IgD-negative memory B cell (primary cell): ENCODE measurements at regions not wholly inside any gene's neighbourhood (a gene's known extent, or its start where the extent isn't known, plus 50 kb on each side); places are given as distances from the start of the nearest gene placed in this dataset.
A peak's percentile ranks its signal among the peaks of the same experiment; 100 is the strongest.
"Not testable (repeated sequence)": the region's sequence is repeated elsewhere in the genome, so short reads cannot be mapped to it uniquely, and the experiment has no call there.

Source experiments
- H3K27ac Mint-ChIP-seq, 3 donors: one replicate each; pipeline ENCODE4 v1.8.0; 2020 to 2022; ENCODE audit warnings: mild to moderate bottlenecking in 3 of 3, mixed read lengths in 3 of 3, moderate library complexity in 1 of 3
- H3K27me3 Mint-ChIP-seq: one replicate; pipeline ENCODE4 v1.8.0; 2021; ENCODE audit warnings: mixed read lengths
- H3K36me3 Mint-ChIP-seq: one replicate; pipeline ENCODE4 v1.8.0; 2020; ENCODE audit warnings: mild to moderate bottlenecking, mixed read lengths
- H3K4me1 Mint-ChIP-seq, 3 donors: one replicate each; pipeline ENCODE4 v1.8.0; 2020 to 2022; ENCODE audit warnings: mixed read lengths in 3 of 3, mild to moderate bottlenecking in 1 of 3
- H3K4me3 Mint-ChIP-seq, 4 donors: one replicate each; pipeline ENCODE4 v1.8.0; 2020 to 2022; ENCODE audit warnings: mild to moderate bottlenecking in 4 of 4, mixed read lengths in 4 of 4, moderate library complexity in 3 of 4
- H3K9me3 Mint-ChIP-seq, 3 donors: one replicate each; pipeline ENCODE4 v1.8.0; 2020 to 2021; ENCODE audit warnings: mixed read lengths in 3 of 3, mild to moderate bottlenecking in 1 of 3

DNA sequence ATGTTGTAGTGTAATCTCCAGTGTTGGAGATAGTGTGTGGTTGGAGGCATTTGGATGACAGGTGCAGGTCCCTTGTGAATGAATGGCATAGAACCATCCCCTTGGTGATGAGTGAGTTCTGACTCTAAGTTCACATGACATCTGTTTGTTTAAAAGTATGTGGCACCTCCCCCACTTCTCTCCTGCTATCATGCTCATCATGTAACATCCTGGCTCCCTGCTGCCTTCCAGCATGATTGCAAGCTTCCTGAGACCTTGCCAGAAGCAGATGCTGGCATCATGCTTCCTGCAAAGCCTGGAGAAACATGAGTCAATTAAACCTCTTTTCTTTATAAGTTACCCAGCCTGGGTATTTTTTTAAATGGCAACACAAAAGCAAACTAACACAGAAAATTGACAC lies 499.0 kb upstream of the SEMA3D start:
- H3K9me3 Mint-ChIP-seq = peaks cover 5 to 9% (median 9%) of the 10 kb centered on the region in 3 donors
- H3K36me3 Mint-ChIP-seq = no peaks in the 10 kb centered on the region
- peak overlapping the region in 1 of 3 donors; percentile 75 for H3K27ac Mint-ChIP-seq
- no peaks in the 10 kb centered on the region for H3K4me1 Mint-ChIP-seq
- H3K4me3 Mint-ChIP-seq = no peak overlapping the region
- no peaks in the 10 kb centered on the region for H3K27me3 Mint-ChIP-seq

DNA sequence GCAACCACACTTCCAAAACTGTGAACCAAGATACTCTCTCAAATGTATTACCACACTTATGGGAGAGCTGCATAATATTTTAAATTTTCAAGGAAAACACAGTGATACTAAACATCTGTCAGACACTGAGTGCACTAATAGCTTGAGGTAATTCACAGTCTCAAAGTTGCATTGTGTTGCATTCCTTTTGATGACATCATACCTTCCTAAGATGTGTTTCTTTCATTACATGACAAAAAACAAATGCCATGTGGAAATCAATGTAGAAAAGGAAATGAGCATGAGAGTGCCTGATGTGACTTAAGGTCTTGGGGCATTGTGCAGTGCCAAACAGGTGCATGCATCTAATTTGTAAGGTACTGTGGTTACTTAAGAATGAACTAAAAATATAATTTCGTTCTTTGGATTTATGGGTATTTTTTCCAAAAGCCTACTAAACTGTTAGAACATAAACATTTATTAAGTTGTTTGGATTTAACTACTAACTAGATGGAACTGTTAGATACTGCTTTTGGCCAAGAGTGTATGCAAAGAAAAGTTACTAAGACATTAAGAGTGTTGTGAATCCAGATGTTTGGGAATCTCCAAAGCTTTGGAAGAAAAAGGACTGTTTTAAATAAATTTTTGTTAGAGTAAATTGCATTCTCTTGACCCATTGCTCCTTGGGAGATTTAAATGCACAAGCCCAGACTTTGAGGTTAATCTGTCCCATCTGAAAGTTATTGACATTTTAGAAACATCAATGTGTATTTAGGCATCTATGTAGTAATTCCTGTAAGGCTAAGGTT lies 496.2 kb upstream of the SEMA3D start:
- Mint-ChIP-seq H3K9me3 (peaks cover 5 to 9% (median 8%) of the 10 kb centered on the region in 3 donors), H3K27ac (no peak overlapping the region)

DNA sequence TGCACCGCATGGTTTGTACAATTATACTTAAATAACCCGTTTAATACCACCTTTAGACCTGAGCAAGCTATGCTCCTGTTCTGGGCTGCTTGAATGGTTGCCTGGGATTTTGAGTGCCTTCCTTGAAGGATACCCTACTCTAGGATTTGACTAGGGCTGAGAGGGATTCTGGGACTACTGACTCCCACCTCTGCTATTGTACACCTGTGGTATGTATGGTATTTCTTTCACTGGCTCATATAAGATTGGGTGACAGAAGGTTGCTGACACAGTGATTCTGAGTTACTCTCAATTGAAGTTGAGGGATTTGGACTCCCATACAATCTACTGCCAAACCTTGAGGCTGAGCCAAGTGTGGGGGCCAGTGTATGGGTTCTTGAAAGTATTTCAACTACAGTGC lies 494.4 kb upstream of the SEMA3D start:
- no peaks in the 10 kb centered on the region for H3K27me3 Mint-ChIP-seq
- no peaks in the 10 kb centered on the region for H3K4me1 Mint-ChIP-seq
- no peak overlapping the region for H3K27ac Mint-ChIP-seq
- no peaks in the 10 kb centered on the region for H3K36me3 Mint-ChIP-seq
- H3K9me3 Mint-ChIP-seq = peaks cover 5 to 9% (median 6%) of the 10 kb centered on the region in 3 donors
- no peak overlapping the region for H3K4me3 Mint-ChIP-seq

More for the DNA sequence above, 496.2 kb upstream of the SEMA3D start:
- Mint-ChIP-seq H3K4me3 (no peak overlapping the region), H3K27me3 (no peaks in the 10 kb centered on the region), H3K4me1 (no peaks in the 10 kb centered on the region), H3K36me3 (no peaks in the 10 kb centered on the region)

DNA sequence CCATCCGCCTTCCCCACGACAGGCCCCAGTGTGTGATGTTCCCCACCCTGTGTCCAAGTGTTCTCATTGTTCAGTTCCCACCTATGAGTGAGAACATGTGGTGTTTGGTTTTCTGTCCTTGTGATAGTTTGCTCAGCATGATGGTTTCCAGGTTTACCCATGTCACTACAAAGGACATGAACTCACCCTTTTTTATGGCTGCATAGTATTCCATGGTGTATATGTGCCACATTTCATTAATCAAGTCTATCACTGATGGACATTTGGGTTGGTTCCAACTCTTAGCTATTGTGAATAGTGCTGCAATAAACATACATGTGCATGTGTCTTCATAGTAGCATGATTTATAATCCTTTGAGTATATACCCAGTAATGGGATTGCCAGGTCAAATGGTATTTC lies 488.2 kb upstream of the SEMA3D start:
- not testable (repeated sequence) for H3K9me3 Mint-ChIP-seq, H3K27ac Mint-ChIP-seq

DNA sequence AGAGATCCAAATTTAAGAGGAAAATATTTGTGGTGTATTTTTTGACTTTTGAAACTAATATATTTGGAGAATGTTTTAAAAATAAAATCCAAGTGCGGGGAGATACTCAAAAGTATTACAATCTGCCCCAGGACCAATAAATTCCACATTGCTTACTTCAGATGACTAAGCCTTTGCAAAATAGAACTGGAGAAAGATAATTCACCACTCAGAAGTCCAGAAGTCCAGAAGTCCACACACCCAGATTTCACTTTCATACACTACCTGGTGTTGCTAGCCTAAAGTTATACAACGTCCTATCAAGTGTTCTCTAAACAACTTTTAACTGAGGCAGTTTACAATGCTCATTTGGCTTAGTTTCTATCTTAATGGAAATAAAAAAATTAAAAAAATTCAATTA lies 487.0 kb upstream of the SEMA3D start:
- H3K27ac Mint-ChIP-seq = no peak overlapping the region
- no peaks in the 10 kb centered on the region for H3K36me3 Mint-ChIP-seq
- no peaks in the 10 kb centered on the region for H3K4me1 Mint-ChIP-seq
- peaks cover 0 to 3% (median 3%) of the 10 kb centered on the region in 3 donors for H3K9me3 Mint-ChIP-seq
- H3K27me3 Mint-ChIP-seq = no peaks in the 10 kb centered on the region
- H3K4me3 Mint-ChIP-seq = no peak overlapping the region

More for the DNA sequence above, 488.2 kb upstream of the SEMA3D start:
- not testable (repeated sequence) for H3K27me3 Mint-ChIP-seq, H3K4me1 Mint-ChIP-seq, H3K4me3 Mint-ChIP-seq, H3K36me3 Mint-ChIP-seq

DNA sequence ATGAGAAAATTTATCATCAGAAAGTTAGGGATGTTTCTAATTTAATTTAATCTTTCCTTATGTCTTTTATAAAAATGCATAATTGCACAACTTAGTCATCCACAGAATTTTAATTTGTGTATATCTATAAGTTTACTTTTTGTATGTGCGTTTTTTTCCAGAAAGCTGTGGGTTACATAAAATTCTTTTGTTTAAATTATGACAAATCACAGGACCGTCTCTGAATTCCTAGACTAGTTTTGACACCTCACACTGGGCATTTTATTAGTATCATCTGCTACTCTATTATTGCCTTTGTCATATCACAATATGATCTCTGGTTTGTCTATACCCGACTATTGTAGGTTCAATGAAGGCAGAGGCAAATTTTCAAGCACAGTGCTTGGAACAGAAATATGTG lies 482.4 kb upstream of the SEMA3D start:
- H3K4me3 Mint-ChIP-seq = no peak overlapping the region
- no peaks in the 10 kb centered on the region for H3K36me3 Mint-ChIP-seq
- H3K27me3 Mint-ChIP-seq = no peaks in the 10 kb centered on the region
- no peaks in the 10 kb centered on the region for H3K4me1 Mint-ChIP-seq
- peaks cover 0 to 2% (median 0%) of the 10 kb centered on the region in 3 donors for H3K9me3 Mint-ChIP-seq
- no peak overlapping the region for H3K27ac Mint-ChIP-seq

DNA sequence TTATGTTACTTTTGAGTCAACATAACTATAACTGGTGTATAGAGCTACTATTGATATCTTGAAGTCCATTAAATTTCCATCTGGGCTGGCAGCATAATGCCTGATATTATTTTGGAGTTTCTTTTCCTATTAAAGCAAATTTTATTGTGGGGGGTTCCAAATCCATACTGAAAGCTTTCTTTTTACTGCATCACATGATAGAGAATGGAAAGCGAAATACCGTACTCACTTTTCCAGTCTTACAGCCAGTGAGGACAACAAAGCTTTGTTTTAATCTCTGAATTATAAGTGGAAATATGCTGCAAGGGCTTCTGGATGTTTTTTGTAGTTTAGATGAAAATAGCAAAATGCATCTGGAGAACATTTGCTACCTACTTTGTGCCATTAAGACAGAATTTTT lies 477.5 kb upstream of the SEMA3D start:
- H3K4me1 Mint-ChIP-seq = no peaks in the 10 kb centered on the region
- no peak overlapping the region for H3K27ac Mint-ChIP-seq
- H3K27me3 Mint-ChIP-seq = no peaks in the 10 kb centered on the region
- H3K36me3 Mint-ChIP-seq = no peaks in the 10 kb centered on the region
- no peak overlapping the region for H3K4me3 Mint-ChIP-seq
- H3K9me3 Mint-ChIP-seq = no peaks in the 10 kb centered on the region

DNA sequence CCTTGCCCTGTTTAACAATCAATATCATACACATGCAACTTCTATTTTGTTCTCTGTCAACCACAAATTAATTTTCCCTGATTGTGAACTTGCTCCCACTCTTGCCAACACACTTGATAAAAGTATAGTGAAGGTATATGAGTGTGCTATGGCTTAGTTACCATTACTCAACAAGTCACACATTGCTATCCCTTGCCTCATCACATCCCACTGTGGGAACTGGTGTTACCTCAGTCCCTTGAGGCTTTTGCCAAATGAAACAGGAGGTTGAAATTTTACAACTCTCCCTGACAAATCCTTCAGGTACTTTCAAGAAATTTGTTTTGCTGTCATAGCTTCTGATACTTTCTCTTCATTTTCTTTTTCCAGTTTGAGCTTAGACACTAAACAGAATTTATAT lies 472.5 kb upstream of the SEMA3D start:
- Mint-ChIP-seq H3K27me3 (no peaks in the 10 kb centered on the region), H3K4me1 (no peaks in the 10 kb centered on the region), H3K4me3 (no peak overlapping the region), H3K9me3 (no peaks in the 10 kb centered on the region), H3K27ac (no peak overlapping the region), H3K36me3 (no peaks in the 10 kb centered on the region)

DNA sequence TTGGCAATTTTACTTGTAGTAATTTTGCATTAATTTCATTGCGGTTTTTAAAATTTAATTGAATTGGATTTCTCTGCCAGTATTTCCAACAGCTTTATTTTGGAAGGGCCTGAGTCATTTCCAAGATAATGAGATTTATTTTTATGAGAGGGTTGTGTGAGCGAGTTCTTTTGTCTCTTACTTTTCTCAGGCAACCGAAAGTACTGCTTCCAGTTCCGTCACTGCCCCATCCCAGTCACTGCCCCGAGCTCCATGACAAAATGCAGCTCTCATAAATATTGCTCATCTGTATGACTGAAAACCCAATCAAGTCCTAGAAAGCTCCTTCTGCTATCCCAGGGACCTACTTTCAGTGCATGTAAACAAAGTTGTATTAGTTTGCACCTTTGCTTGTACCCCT lies 468.4 kb upstream of the SEMA3D start:
- Mint-ChIP-seq H3K27ac (no peak overlapping the region), H3K27me3 (no peaks in the 10 kb centered on the region), H3K4me1 (no peaks in the 10 kb centered on the region), H3K36me3 (no peaks in the 10 kb centered on the region), H3K9me3 (no peaks in the 10 kb centered on the region), H3K4me3 (no peak overlapping the region)

DNA sequence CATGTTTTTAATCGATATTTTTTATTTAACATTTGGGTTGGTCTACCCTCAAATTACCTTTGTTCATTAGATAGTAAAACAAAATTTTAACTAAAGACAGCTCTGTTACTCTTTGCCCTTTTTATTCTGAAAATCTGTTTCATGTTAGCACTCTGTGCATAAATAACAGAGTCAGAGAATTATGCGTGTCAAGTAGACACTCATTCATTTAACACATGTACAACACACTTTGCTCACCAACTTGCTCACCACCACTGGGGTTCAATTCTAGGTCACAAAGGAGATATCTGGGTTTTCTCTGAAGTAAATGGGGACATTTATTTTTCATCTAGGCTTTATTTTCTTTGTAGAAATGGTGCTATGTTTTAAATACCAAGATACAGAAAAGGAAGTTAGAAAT lies 457.4 kb upstream of the SEMA3D start:
- no peaks in the 10 kb centered on the region for H3K36me3 Mint-ChIP-seq
- H3K4me1 Mint-ChIP-seq = no peaks in the 10 kb centered on the region
- H3K9me3 Mint-ChIP-seq = peaks cover 0 to 2% (median 1%) of the 10 kb centered on the region in 3 donors
- no peak overlapping the region for H3K4me3 Mint-ChIP-seq
- no peaks in the 10 kb centered on the region for H3K27me3 Mint-ChIP-seq
- H3K27ac Mint-ChIP-seq = no peak overlapping the region

DNA sequence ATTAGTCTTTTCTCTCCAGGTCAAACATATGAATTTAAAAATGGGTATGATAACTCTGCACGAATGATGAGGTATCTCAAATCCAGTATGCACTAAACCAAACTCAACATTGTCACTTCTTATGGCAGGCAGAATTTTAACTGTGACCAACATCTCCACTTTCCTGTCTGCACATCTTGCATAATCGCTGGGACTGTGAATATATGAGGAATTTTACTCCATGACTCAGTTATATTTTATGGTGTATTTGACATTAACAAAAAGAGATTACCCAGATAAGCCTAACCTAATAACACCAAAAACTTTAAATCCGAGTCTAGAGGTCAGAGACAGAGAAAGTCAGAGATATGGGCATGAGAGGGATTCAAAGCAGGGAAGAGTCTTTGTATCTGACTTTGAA lies 454.5 kb upstream of the SEMA3D start:
- Mint-ChIP-seq H3K27ac (no peak overlapping the region), H3K27me3 (no peaks in the 10 kb centered on the region), H3K36me3 (no peaks in the 10 kb centered on the region), H3K4me3 (no peak overlapping the region), H3K4me1 (no peaks in the 10 kb centered on the region), H3K9me3 (peaks cover 0 to 4% (median 1%) of the 10 kb centered on the region in 3 donors)

DNA sequence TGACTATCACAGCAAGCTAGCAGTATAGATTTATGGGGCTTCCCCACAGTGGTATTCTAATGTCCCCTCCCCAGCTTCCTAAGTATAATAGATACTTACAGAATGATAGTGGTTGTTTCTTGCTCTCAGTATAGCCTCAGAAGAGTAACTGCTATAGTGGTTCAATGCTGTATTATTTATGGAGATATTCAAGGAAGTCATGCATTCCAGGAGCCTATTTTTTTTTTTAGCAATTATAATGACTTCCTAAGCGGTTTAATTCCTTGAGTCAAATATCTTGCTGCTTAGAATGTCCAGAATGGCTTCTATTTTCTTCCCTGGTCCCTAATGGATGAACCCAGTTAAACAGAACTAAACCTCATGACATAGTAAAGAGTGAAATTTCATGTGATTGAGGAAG lies 451.5 kb upstream of the SEMA3D start:
- no peaks in the 10 kb centered on the region for H3K4me1 Mint-ChIP-seq
- no peaks in the 10 kb centered on the region for H3K27me3 Mint-ChIP-seq
- H3K27ac Mint-ChIP-seq = no peak overlapping the region
- peaks cover 0 to 2% (median under 1%) of the 10 kb centered on the region in 3 donors for H3K9me3 Mint-ChIP-seq
- no peaks in the 10 kb centered on the region for H3K36me3 Mint-ChIP-seq
- H3K4me3 Mint-ChIP-seq = no peak overlapping the region

DNA sequence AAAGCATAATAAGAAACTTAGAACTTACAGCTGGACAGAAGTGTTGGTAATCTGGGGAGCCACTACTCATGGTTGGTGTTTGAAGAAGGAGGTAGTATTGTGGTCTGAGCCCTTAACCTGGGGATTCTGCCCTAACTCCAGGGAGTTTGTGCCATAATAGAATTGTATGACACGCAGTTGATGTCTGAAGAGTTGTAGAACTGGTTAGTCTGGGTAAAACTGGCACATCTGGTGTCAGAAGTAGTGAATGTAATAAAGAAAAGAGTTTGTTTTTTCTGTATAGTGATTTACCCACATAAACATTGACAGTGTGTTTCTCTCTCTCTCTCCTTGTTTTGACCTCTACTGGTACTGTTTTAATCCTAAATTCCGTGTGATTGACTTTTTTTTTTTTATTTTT lies 448.1 kb upstream of the SEMA3D start:
- Mint-ChIP-seq H3K36me3 (no peaks in the 10 kb centered on the region), H3K27me3 (no peaks in the 10 kb centered on the region), H3K9me3 (peaks cover 0 to 2% (median 0%) of the 10 kb centered on the region in 3 donors), H3K27ac (no peak overlapping the region), H3K4me3 (no peak overlapping the region), H3K4me1 (no peaks in the 10 kb centered on the region)

DNA sequence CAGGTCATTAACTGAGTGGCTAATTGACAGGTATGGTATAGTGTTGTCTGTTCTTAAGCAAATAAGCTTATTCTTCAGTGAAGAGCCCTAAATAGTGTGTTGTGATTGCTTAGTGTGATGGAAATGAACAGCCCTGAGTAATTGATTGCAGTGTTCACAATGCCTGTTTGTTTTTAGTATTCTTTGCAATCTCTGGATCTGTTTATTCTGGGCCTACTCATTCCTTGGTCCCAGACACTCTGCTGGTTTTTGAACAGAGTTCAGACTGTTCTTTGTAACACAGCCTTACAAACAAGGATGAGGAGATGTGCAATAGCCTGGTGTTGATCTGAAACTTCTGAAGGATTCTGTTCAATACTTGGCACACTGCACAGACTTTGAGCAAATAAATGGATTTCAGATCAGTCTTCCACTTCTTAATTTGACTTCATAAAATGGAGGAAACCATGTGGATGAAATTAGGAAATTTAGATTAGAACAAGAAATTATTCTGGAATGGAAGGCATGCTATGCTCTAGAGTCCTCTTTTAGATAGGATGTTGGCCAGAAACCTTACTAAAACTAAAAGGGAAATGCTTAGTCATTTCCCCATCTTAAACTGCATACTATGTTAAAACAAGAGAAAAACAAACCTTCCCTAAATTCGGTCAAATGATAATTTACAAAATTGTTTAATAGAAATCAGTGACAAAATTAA lies 444.2 kb upstream of the SEMA3D start:
- Mint-ChIP-seq H3K36me3 (no peaks in the 10 kb centered on the region), H3K27me3 (no peaks in the 10 kb centered on the region), H3K4me3 (no peak overlapping the region), H3K9me3 (no peaks in the 10 kb centered on the region), H3K4me1 (no peaks in the 10 kb centered on the region), H3K27ac (no peak overlapping the region)

DNA sequence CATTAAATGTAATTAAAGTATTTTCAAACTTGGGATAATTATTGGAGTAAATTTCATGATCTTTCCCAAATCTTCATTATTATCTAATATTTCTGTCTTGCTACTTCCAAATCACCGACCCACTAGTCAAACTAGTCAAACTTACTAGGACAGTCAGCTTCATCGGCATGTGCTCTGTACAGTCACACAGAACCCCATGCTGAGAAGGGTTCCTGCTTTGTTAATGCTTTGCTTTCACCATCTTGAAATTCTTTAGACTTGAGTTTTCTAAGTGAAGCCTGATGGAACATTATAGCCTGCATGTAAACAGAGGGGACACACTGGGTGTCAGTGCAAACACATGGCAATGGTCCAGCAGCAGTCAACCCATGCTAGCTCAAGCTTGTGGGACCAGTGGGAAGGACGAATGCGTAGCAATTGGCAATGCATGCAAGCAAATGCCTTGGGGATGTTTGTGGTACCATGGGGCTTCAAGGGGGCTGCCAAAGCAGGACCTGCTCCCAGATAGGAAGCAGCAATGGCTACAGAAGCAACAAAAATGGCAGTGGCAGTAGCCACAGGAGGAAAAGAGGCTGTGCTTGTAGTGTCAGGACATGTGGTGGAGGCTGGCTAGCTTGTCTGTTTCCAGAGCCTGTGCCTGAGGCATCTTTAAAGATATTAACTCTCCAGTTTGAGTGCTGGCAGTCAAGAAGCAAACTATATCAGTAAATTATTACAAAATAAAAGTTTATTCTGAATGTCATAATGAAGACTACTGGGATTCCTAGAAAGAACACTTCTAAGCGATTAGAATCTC lies 441.1 kb upstream of the SEMA3D start:
- H3K27ac Mint-ChIP-seq = no peak overlapping the region
- H3K36me3 Mint-ChIP-seq = no peaks in the 10 kb centered on the region
- H3K27me3 Mint-ChIP-seq = peaks cover 3% of the 10 kb centered on the region
- no peaks in the 10 kb centered on the region for H3K4me1 Mint-ChIP-seq
- peaks cover 0 to 4% (median 0%) of the 10 kb centered on the region in 3 donors for H3K9me3 Mint-ChIP-seq
- no peak overlapping the region for H3K4me3 Mint-ChIP-seq
